Colonic mucosa (tissue), 4 donors: ENCODE measurements at regions not wholly inside any gene's neighbourhood (a gene's known extent, or its start where the extent isn't known, plus 50 kb on each side); places are given as distances from the start of the nearest gene placed in this dataset.

Experiments used
- DNase-seq: peaks from one replicate; pipeline ENCODE4 v3.0.0-alpha.2; 2020
- H3K27ac ChIP-seq: fragments of 200-600 bp; one replicate; pipeline ENCODE4 v1.8.0; 2021
- H3K27me3 ChIP-seq: fragments of 200-600 bp; one replicate; pipeline ENCODE4 v1.8.0; 2021
- H3K36me3 ChIP-seq: fragments of 200-600 bp; one replicate; pipeline ENCODE4 v1.8.0; 2021
- H3K4me1 ChIP-seq: fragments of 200-600 bp; one replicate; pipeline ENCODE4 v1.8.0; 2021; ENCODE audit warnings: mild to moderate bottlenecking
- H3K4me3 ChIP-seq: fragments of 200-600 bp; one replicate; pipeline ENCODE4 v1.8.0; 2021
- H3K9ac ChIP-seq, 2 donors: one replicate each; pipeline ENCODE4 v1.7.0; 2013; ENCODE audit warnings: control low read depth in 2 of 2, low read depth in 2 of 2, low read length in 2 of 2
- H3K9me3 ChIP-seq: fragments of 200-600 bp; one replicate; pipeline ENCODE4 v1.8.0; 2021
- intact Hi-C: fragments of 100-400 bp; cut with DNase I; formaldehyde crosslinking; loops from one replicate; pipeline ENCODE4 v1.14.1; 2022
- TF ChIP-seq, protein P1 (sequence below): fragments of 200-600 bp; IDR thresholded peaks from one replicate; pipeline ENCODE4 v1.8.0; 2022; ENCODE audit warnings: antibody characterized with exemption, mild to moderate bottlenecking
- donor health status: healthy.
- donor health status: DM: no; HTN: no; CAD: no.
- donor health status: DM: no; HTN: no; CAD: no.

DNA sequence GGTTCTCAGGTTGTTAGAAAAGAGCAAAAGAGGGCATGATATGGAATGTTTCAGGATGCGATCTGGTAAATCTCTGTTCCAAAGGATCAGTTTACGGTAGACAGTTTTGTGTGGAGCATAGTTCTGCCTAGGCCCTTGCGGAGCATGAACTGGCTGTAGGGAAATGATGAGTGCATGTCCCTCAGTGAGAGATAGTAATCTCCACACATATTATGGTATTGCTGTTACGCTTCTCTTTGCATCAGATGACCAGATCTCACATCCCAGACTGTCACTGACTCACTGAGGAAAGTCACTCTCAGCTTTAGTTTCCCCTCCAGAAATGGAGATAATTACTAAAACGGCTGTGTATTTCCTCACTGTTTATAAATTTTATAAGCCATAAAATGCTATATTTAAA is 836.0 kb downstream of the JRKL start:
- no peaks in the 10 kb centered on the region for H3K9me3 ChIP-seq
- H3K27me3 ChIP-seq, result no peaks in the 10 kb centered on the region
- no peak overlapping the region for H3K4me3 ChIP-seq
- H3K36me3 ChIP-seq, result no peaks in the 10 kb centered on the region
- TF ChIP-seq, protein P1, sequence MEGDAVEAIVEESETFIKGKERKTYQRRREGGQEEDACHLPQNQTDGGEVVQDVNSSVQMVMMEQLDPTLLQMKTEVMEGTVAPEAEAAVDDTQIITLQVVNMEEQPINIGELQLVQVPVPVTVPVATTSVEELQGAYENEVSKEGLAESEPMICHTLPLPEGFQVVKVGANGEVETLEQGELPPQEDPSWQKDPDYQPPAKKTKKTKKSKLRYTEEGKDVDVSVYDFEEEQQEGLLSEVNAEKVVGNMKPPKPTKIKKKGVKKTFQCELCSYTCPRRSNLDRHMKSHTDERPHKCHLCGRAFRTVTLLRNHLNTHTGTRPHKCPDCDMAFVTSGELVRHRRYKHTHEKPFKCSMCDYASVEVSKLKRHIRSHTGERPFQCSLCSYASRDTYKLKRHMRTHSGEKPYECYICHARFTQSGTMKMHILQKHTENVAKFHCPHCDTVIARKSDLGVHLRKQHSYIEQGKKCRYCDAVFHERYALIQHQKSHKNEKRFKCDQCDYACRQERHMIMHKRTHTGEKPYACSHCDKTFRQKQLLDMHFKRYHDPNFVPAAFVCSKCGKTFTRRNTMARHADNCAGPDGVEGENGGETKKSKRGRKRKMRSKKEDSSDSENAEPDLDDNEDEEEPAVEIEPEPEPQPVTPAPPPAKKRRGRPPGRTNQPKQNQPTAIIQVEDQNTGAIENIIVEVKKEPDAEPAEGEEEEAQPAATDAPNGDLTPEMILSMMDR, result no peak
- intact Hi-C loops, result no loop called here
- no peaks in the 10 kb centered on the region for H3K4me1 ChIP-seq
- no peak overlapping the region for H3K27ac ChIP-seq
- no peak overlapping the region for H3K9ac ChIP-seq
- no peak for DNase-seq

DNA sequence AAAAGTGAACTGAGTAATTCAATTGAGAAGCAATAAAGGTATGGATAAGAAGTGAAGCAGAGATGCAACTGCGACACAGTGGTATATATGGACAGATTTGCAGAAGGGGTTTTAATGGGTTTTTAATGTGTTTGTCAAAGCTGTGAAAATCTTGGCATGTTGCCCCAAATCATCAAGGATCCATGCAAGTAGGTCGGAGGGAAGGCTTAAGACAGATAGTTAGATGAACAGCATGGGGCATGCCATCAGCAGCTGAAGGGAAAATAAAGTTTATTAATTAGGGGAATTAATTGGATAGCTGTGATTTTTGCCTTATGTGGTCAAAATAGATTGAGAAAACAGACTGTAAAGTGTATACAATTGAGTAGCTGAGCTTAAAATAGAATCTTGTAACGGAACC is 840.1 kb downstream of the JRKL start:
- Histone ChIP-seq H3K27ac (no peak overlapping the region), H3K4me1 (no peaks in the 10 kb centered on the region), H3K9me3 (no peaks in the 10 kb centered on the region), H3K36me3 (no peaks in the 10 kb centered on the region), H3K4me3 (no peak overlapping the region), H3K27me3 (no peaks in the 10 kb centered on the region), H3K9ac (no peak overlapping the region)
- TF ChIP-seq, protein P1, result no peak
- intact Hi-C loops, result no loop called here
- no peak for DNase-seq

DNA sequence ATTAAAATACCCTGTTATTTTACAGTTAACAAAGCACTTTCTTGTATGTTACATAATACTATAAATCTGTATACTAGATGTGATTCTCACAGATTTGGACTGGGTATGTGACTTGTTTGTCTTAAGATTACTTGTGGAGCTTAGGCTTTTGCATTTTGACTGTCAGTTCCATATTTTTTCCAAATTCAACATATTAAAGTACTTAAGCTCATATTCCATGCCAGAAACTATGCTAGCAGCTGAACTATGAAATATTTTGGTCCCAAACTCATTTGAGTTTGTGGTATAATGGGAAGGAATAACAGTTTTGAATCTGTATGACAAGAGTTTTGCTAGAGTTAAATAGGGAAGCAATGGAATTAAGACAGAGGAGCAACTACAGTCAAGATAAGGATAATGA is 841.4 kb downstream of the JRKL start:
- H3K9me3 ChIP-seq, result no peaks in the 10 kb centered on the region
- H3K27me3 ChIP-seq, result no peaks in the 10 kb centered on the region
- TF ChIP-seq, protein P1, result no peak
- no peak for DNase-seq
- H3K36me3 ChIP-seq, result no peaks in the 10 kb centered on the region
- H3K4me3 ChIP-seq, result no peak overlapping the region
- H3K4me1 ChIP-seq, result no peaks in the 10 kb centered on the region
- intact Hi-C loops, result no loop called here
- H3K27ac ChIP-seq, result no peak overlapping the region
- H3K9ac ChIP-seq, result no peak overlapping the region

DNA sequence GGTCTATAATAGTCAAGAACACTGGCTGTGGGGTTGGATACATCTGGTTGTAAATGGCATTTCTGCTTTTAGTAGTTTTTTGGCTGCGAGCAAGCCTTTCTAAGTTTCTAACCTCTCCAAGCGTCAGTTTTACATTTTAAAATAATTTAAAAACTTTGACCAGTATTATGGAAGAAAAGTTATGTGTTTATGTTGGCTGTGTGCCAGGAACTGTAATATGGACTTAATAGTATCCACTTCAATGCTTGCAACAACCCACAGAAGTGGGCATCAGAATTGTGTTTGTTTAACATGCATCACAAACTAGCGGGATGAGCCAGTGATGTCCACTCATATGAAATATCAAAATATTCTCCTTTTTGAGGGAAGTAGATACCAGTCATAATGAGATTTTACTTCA is 844.2 kb downstream of the JRKL start:
- no peaks in the 10 kb centered on the region for H3K4me1 ChIP-seq
- H3K4me3 ChIP-seq, result no peak overlapping the region
- DNase-seq, result no peak
- TF ChIP-seq, protein P1, result no peak
- H3K36me3 ChIP-seq, result no peaks in the 10 kb centered on the region
- intact Hi-C loops, result no loop called here
- H3K27ac ChIP-seq, result no peak overlapping the region
- H3K27me3 ChIP-seq, result no peaks in the 10 kb centered on the region
- H3K9ac ChIP-seq, result no peak overlapping the region
- no peaks in the 10 kb centered on the region for H3K9me3 ChIP-seq

DNA sequence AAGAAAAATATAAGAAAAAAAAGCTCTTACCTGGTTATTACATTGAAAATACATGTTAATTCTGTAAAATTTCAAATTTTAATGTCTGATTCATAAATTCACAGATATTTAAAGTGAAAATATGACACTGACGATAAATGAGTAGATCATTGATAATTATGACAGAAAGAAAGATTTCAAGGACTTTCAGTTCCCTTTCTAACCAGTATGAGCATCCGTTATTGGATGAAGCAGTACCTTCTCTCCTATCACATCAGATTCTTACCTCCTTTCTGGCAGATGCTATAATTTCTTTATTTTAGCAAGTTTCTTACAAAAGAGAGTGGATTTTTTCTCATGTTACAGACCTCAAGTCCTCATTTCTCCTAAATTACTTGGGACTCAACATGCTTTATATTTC is 847.3 kb downstream of the JRKL start:
- no peak for DNase-seq
- no peaks in the 10 kb centered on the region for H3K36me3 ChIP-seq
- no peaks in the 10 kb centered on the region for H3K4me1 ChIP-seq
- H3K27me3 ChIP-seq, result no peaks in the 10 kb centered on the region
- no peak overlapping the region for H3K4me3 ChIP-seq
- no peak overlapping the region for H3K9ac ChIP-seq
- intact Hi-C loops, result no loop called here
- TF ChIP-seq, protein P1, result no peak
- no peaks in the 10 kb centered on the region for H3K9me3 ChIP-seq
- H3K27ac ChIP-seq, result no peak overlapping the region

DNA sequence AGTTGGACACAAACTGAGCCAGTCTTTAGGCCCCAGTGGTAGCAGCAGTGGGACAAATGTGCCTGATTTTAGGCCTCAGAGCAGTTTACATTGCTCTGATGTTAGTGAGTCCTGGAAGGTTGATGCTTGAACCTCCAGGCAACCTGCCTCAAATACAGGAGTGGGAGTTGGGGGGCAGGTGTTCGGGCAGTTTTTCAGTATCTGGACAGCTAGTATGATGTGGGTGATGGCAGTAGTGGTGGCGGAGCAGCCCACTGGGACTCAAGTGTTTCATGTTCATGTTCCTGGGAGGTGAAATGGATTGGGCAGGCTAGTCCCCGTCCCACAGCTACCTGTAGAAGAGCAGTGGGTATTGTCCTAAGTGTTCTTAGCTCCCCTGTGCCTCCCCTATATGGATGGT is 857.8 kb downstream of the JRKL start:
- TF ChIP-seq, protein P1, result no peak
- DNase-seq, result no peak
- intact Hi-C loops, result no loop called here

More for the DNA sequence above, 857.8 kb downstream of the JRKL start:
- H3K9ac ChIP-seq, result no peak overlapping the region
- H3K36me3 ChIP-seq, result no peaks in the 10 kb centered on the region
- no peaks in the 10 kb centered on the region for H3K4me1 ChIP-seq
- H3K27me3 ChIP-seq, result no peaks in the 10 kb centered on the region
- no peak overlapping the region for H3K4me3 ChIP-seq
- H3K9me3 ChIP-seq, result no peaks in the 10 kb centered on the region
- no peak overlapping the region for H3K27ac ChIP-seq
